ENCODE measurements at regions not wholly inside any gene's neighbourhood (a gene's known extent, or its start where the extent isn't known, plus 50 kb on each side); places are given as distances from the start of the nearest gene placed in this dataset.

GRCh38 chr2:120472891-120473309 is 127.0 kb downstream of the INHBB start:
- Mint-ChIP-seq H3K9me3 (peaks cover 12% of the 10 kb centered on the region), H3K27me3 (ENCODE audit: insufficient read depth, low read depth) (peaks cover 46% of the 10 kb centered on the region), H3K27ac (no peak overlapping the region), H3K36me3 (peaks cover 2% of the 10 kb centered on the region), H3K4me3 (no peak overlapping the region), H3K4me1 (peaks cover 3% of the 10 kb centered on the region)
- Histone ChIP-seq H3K27ac (no peak overlapping the region), H3K27me3 (peaks cover 100% of the 10 kb centered on the region), H4K20me1 (ENCODE audit: low read depth) (peaks cover under 1% of the 10 kb centered on the region), H2AFZ (replicated peaks) (no peak overlapping the region), H3K4me1 (no peaks in the 10 kb centered on the region), H3K9me3 (ENCODE audit: low read depth) (no peaks in the 10 kb centered on the region), H3K9ac (no peak overlapping the region), H3K4me3 (no peak overlapping the region), H3K79me2 (ENCODE audit: low read depth) (no peaks in the 10 kb centered on the region), H3F3A (ENCODE audit: low read depth) (no peaks in the 10 kb centered on the region), H3K4me2 (no peak overlapping the region), H3K36me3 (no peaks in the 10 kb centered on the region)
- no peak for TF ChIP-seq EZH2phosphoT487 (IDR thresholded peaks at IDR 0.05)
- TF ChIP-seq, protein P1, sequence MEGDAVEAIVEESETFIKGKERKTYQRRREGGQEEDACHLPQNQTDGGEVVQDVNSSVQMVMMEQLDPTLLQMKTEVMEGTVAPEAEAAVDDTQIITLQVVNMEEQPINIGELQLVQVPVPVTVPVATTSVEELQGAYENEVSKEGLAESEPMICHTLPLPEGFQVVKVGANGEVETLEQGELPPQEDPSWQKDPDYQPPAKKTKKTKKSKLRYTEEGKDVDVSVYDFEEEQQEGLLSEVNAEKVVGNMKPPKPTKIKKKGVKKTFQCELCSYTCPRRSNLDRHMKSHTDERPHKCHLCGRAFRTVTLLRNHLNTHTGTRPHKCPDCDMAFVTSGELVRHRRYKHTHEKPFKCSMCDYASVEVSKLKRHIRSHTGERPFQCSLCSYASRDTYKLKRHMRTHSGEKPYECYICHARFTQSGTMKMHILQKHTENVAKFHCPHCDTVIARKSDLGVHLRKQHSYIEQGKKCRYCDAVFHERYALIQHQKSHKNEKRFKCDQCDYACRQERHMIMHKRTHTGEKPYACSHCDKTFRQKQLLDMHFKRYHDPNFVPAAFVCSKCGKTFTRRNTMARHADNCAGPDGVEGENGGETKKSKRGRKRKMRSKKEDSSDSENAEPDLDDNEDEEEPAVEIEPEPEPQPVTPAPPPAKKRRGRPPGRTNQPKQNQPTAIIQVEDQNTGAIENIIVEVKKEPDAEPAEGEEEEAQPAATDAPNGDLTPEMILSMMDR (IDR thresholded peaks at IDR 0.05), result no peak
- no peak for TF ChIP-seq EZH2 (IDR thresholded peaks at IDR 0.05)
- DNase-seq (ENCODE audit: low spot score), result no peak

DNA sequence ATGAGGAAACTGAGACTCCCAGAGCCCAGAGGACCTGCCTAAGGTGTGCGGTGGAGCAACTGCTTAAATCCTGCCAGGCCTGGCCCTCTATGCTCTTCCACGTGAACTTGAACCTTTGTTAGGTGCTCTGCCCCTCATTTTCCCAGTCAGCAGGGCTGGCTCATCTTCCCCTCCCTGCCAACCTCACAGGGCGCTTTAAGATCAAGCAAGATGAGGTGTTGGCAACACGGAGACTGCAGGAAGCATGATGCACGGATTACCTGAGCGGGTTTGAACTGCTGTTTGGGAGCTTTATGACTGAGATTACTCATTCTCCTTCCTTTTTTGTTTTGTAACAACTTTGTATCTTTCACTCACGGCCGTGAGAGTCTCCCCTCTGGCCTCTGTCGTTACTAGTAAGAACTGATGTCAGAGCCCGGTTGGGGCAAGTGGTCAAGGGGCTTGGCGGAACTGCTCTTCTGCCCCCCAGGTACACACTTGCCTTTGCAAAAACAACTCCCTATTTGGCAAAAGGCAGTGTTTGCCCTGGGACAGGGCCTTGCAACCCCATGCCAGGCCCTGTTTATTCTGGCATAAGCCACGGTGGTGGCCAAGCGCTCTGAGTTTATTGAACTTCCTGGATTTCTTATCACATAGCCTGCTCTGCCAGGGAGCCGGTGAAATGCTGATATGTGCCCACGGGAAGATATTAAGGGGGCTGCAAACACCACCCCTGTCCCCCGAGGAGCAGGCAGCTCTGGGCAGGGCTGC is 127.8 kb downstream of the INHBB start:
- peaks cover 2% of the 10 kb centered on the region for H3K36me3 Mint-ChIP-seq

DNA sequence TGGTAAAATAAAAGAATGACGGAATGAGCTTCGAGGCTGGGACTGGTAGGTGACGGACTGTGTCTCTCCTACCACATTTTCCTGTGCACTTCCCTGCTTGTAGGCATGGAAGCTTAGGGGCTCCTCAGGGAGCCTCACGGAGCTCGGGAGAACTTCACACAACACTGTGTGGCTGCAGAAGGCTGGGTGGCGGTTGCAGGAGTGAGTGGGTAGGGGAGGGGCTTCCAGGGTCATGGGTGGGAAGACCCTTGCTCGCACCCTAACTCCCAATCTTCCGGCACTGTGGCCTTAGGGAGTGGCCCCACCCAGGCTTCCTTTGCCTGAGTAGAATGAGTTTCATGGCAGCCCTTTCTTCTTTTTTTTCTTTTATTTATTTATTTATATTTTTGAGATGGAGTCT is 128.6 kb downstream of the INHBB start:
- H3K4me1 Mint-ChIP-seq, result peaks cover 6% of the 10 kb centered on the region
- Histone ChIP-seq H3K4me3 (no peak overlapping the region), H3K79me2 (ENCODE audit: low read depth) (no peaks in the 10 kb centered on the region), H3K27me3 (peaks cover 100% of the 10 kb centered on the region), H2AFZ (replicated peaks) (no peak overlapping the region), H3K4me1 (no peaks in the 10 kb centered on the region), H3K4me2 (no peak overlapping the region), H3K9ac (no peak overlapping the region), H4K20me1 (ENCODE audit: low read depth) (no peaks in the 10 kb centered on the region), H3K36me3 (no peaks in the 10 kb centered on the region), H3K9me3 (ENCODE audit: low read depth) (no peaks in the 10 kb centered on the region), H3F3A (ENCODE audit: low read depth) (no peaks in the 10 kb centered on the region), H3K27ac (no peak overlapping the region)
- H3K27ac Mint-ChIP-seq, result no peak overlapping the region
- H3K9me3 Mint-ChIP-seq, result peaks cover 12% of the 10 kb centered on the region
- no peak overlapping the region for H3K4me3 Mint-ChIP-seq
- DNase-seq (ENCODE audit: low spot score), result no peak
- peaks cover 50% of the 10 kb centered on the region for H3K27me3 Mint-ChIP-seq (ENCODE audit: insufficient read depth, low read depth)
- peaks cover 2% of the 10 kb centered on the region for H3K36me3 Mint-ChIP-seq
- TF ChIP-seq EZH2phosphoT487 (IDR thresholded peaks at IDR 0.05), result no peak
- TF ChIP-seq, protein P1 (IDR thresholded peaks at IDR 0.05), result no peak
- no peak for TF ChIP-seq EZH2 (IDR thresholded peaks at IDR 0.05)

More for the DNA sequence above, 127.8 kb downstream of the INHBB start:
- Mint-ChIP-seq H3K4me1 (peaks cover 6% of the 10 kb centered on the region), H3K9me3 (peaks cover 12% of the 10 kb centered on the region), H3K27me3 (ENCODE audit: insufficient read depth, low read depth) (peaks cover 48% of the 10 kb centered on the region), H3K4me3 (no peak overlapping the region), H3K27ac (no peak overlapping the region)
- Histone ChIP-seq H4K20me1 (ENCODE audit: low read depth) (no peaks in the 10 kb centered on the region), H3K79me2 (ENCODE audit: low read depth) (no peaks in the 10 kb centered on the region), H3K4me3 (no peak overlapping the region), H3K9ac (no peak overlapping the region), H3K36me3 (no peaks in the 10 kb centered on the region), H2AFZ (replicated peaks) (no peak overlapping the region), H3K27me3 (peaks cover 100% of the 10 kb centered on the region), H3F3A (ENCODE audit: low read depth) (no peaks in the 10 kb centered on the region), H3K9me3 (ENCODE audit: low read depth) (no peaks in the 10 kb centered on the region), H3K4me1 (no peaks in the 10 kb centered on the region), H3K4me2 (no peak overlapping the region), H3K27ac (no peak overlapping the region)
- no peak for TF ChIP-seq EZH2 (IDR thresholded peaks at IDR 0.05)
- TF ChIP-seq, protein P1 (IDR thresholded peaks at IDR 0.05), result no peak
- no peak for TF ChIP-seq EZH2phosphoT487 (IDR thresholded peaks at IDR 0.05)
- DNase-seq (ENCODE audit: low spot score), result no peak
